CD4-positive, alpha-beta T cell (primary cell): ENCODE measurements at regions not wholly inside any gene's neighbourhood (a gene's known extent, or its start where the extent isn't known, plus 50 kb on each side); places are given as distances from the start of the nearest gene placed in this dataset.

Experiments used
- ATAC-seq: fragments of 200-7000 bp; cut with Tn5 transposase; one replicate; pipeline ENCODE4 v1.10.0; 2022; ENCODE audit warnings: mild to moderate bottlenecking; ENCODE audit not compliant: poor library complexity
- CTCF ChIA-PET: fragments of 350-600 bp; sonication (Branson Sonifier 250); formaldehyde crosslinking; loops from one replicate; lab custom pipeline; 2021; ENCODE audit warnings: antibody characterized with exemption, inconsistent platforms; lab: Charles Lee
- POLR2A ChIA-PET: fragments of 350-600 bp; sonication (Branson Sonifier 250); formaldehyde crosslinking; loops from one replicate; lab custom pipeline; 2021; ENCODE audit warnings: antibody characterized with exemption, inconsistent platforms; lab: Charles Lee
- DNase-seq, 14 experiments: peaks; one replicate each; pipeline ENCODE4 v3.0.0-alpha.2; 2013 to 2020; ENCODE audit warnings: mixed read lengths in 2 of 14
- H3K27ac ChIP-seq, 2 donors: one replicate each; pipeline versions ENCODE4 v1.5.1 to v1.7.0; 2013; ENCODE audit warnings: low read length in 2 of 2, low read depth in 1 of 2, mild to moderate bottlenecking in 1 of 2
- H3K27me3 ChIP-seq, 2 experiments: 1 replicate in 1 of 2; 2 replicates in 1 of 2; pipeline versions ENCODE4 v1.6.1 to v1.7.0; 2013; ENCODE audit warnings: low read length in 2 of 2, control low read depth in 1 of 2, mild to moderate bottlenecking in 1 of 2, moderate library complexity in 1 of 2; ENCODE audit not compliant: insufficient read depth in 2 of 2, control insufficient read depth in 1 of 2
- H3K36me3 ChIP-seq: one replicate; pipeline ENCODE4 v1.6.1; 2013; ENCODE audit warnings: low read length, control low read depth; ENCODE audit not compliant: insufficient read depth
- H3K4me1 ChIP-seq: one replicate; pipeline ENCODE4 v1.6.1; 2013; ENCODE audit warnings: low read length, control low read depth; ENCODE audit not compliant: insufficient read depth
- H3K4me3 ChIP-seq: one replicate; pipeline ENCODE4 v1.5.1; 2013; ENCODE audit warnings: mild to moderate bottlenecking, low read length, moderate library complexity
- H3K9me3 ChIP-seq, 2 experiments: 1 replicate in 1 of 2; 2 replicates in 1 of 2; pipeline versions ENCODE4 v1.6.1 to v1.7.0; 2013; ENCODE audit warnings: low read length in 2 of 2, mild to moderate bottlenecking in 2 of 2, control low read depth in 1 of 2, moderate library complexity in 1 of 2; ENCODE audit not compliant: control insufficient read depth in 1 of 2, insufficient read depth in 1 of 2
- H3K27ac Mint-ChIP-seq: one replicate; pipeline ENCODE4 v1.8.0; 2020; ENCODE audit warnings: mixed read lengths
- H3K27me3 Mint-ChIP-seq: one replicate; pipeline ENCODE4 v1.8.0; 2021; ENCODE audit warnings: mixed read lengths
- H3K36me3 Mint-ChIP-seq: one replicate; pipeline ENCODE4 v1.8.0; 2021; ENCODE audit warnings: low read depth, mixed read lengths
- H3K4me1 Mint-ChIP-seq: one replicate; pipeline ENCODE4 v1.8.0; 2021; ENCODE audit warnings: low read depth, mixed read lengths
- H3K4me3 Mint-ChIP-seq: one replicate; pipeline ENCODE4 v1.8.0; 2020; ENCODE audit warnings: mild to moderate bottlenecking, mixed read lengths
- H3K9me3 Mint-ChIP-seq: one replicate; pipeline ENCODE4 v1.8.0; 2020; ENCODE audit warnings: mixed read lengths
- CTCF ChIP-seq: fragments of 200-600 bp; IDR thresholded peaks from one replicate; pipeline ENCODE4 v1.8.0; 2022; ENCODE audit warnings: antibody characterized with exemption, mild to moderate bottlenecking
- intact Hi-C, 2 experiments: fragments of 100-400 bp; cut with DNase I in 1 of 2; cut with micrococcal nuclease in 1 of 2; formaldehyde crosslinking; loops; one replicate each; pipeline versions ENCODE4 v1.15.1 to v1.9.0; 2023 to 2025; cut with DNase I, micrococcal nuclease

DNA sequence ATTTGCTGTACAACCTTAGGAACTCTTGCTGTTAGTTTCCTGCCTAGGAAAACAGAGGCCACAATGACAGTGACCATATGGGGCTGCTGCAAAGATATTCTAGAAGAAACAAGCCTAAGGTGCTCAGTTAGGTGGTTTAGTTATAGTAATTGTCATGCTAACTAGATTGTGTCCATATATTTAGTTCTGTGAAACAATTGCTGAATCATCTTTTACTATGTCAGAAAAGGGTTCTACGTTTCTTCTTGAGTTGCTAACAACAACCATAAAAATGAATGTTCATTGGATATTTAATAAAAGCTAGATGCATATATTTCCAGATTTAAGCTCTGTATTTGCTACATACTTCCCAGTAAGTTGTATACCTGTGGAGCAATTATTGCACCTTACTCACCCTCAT lies 597.2 kb upstream of the KLHL29 start:
- H3K36me3 Mint-ChIP-seq: no peaks in the 10 kb centered on the region
- H3K27ac Mint-ChIP-seq: no peak overlapping the region
- H3K9me3 Mint-ChIP-seq: peaks cover 5% of the 10 kb centered on the region
- Histone ChIP-seq H3K4me1 (no peaks in the 10 kb centered on the region), H3K4me3 (no peak overlapping the region), H3K9me3 (no peaks in the 10 kb centered on the region), H3K36me3 (no peaks in the 10 kb centered on the region), H3K27ac (no peak overlapping the region), H3K27me3 (no peaks in the 10 kb centered on the region)
- no peak for TF ChIP-seq CTCF
- intact Hi-C loops: no loop called here
- DNase-seq (no peak), ATAC-seq (no peak)
- no peaks in the 10 kb centered on the region for H3K27me3 Mint-ChIP-seq
- H3K4me3 Mint-ChIP-seq: no peak overlapping the region
- CTCF ChIA-PET: no interaction called here
- H3K4me1 Mint-ChIP-seq: no peaks in the 10 kb centered on the region
- POLR2A ChIA-PET: no interaction called here

DNA sequence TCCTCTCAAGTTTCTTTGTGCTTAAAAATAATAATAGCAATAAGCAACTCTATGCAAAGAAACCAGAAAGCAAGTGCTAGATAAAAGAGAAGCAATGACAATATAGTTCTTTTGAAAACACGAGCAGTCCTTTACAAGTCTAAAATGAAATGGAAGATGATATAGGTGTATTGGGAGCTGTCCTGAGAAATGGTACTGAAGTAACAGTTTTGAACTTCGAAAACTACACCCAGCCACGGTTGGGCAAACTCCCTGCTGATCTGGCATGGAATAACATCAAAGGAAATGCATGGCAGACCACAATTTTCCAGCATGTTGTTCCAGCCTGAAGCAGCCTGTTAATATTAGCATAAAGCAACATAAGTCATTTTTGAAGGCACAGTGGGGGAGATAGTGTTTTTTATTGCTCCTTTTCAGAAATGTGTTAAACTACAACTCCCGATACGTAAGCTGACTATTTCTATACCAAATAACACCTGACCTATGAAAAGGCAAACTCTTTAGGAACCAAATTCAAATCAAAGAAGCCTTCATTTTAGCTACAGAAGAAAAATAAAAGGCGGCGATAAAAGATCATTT lies 596.1 kb upstream of the KLHL29 start:
- no peak overlapping the region for H3K4me3 Mint-ChIP-seq
- H3K27ac ChIP-seq: no peak overlapping the region

GRCh38 chr2:22795287-22795866 lies 589.6 kb upstream of the KLHL29 start:
- CTCF ChIA-PET: no interaction called here
- DNase-seq: no peak
- H3K4me3 Mint-ChIP-seq: no peak overlapping the region
- no peak overlapping the region for H3K27ac Mint-ChIP-seq
- peaks cover 0 to 2% of the 10 kb centered on the region in 2 experiments for H3K9me3 ChIP-seq
- POLR2A ChIA-PET: no interaction called here
- H3K27ac ChIP-seq: no peak overlapping the region
- H3K36me3 ChIP-seq: no peaks in the 10 kb centered on the region
- H3K27me3 ChIP-seq: no peaks in the 10 kb centered on the region
- no peak overlapping the region for H3K4me3 ChIP-seq
- intact Hi-C loops: no loop called here
- no peaks in the 10 kb centered on the region for H3K27me3 Mint-ChIP-seq
- TF ChIP-seq CTCF: no peak
- peaks cover 4% of the 10 kb centered on the region for H3K9me3 Mint-ChIP-seq
- H3K36me3 Mint-ChIP-seq: no peaks in the 10 kb centered on the region
- H3K4me1 Mint-ChIP-seq: no peaks in the 10 kb centered on the region
- no peaks in the 10 kb centered on the region for H3K4me1 ChIP-seq
- ATAC-seq: no peak

More for the DNA sequence above, 596.1 kb upstream of the KLHL29 start:
- Histone ChIP-seq H3K4me3 (no peak overlapping the region), H3K27me3 (no peaks in the 10 kb centered on the region), H3K9me3 (no peaks in the 10 kb centered on the region), H3K4me1 (no peaks in the 10 kb centered on the region), H3K36me3 (no peaks in the 10 kb centered on the region)
- H3K27ac Mint-ChIP-seq: no peak overlapping the region
- POLR2A ChIA-PET: no interaction called here
- intact Hi-C loops: no loop called here
- CTCF ChIA-PET: no interaction called here
- H3K36me3 Mint-ChIP-seq: no peaks in the 10 kb centered on the region
- H3K4me1 Mint-ChIP-seq: no peaks in the 10 kb centered on the region
- no peak for ATAC-seq
- H3K9me3 Mint-ChIP-seq: peaks cover 5% of the 10 kb centered on the region
- H3K27me3 Mint-ChIP-seq: no peaks in the 10 kb centered on the region
- no peak for DNase-seq
- TF ChIP-seq CTCF: no peak
